SH-SY5Y (cell line): ENCODE measurements at regions not wholly inside any gene's neighbourhood (a gene's known extent, or its start where the extent isn't known, plus 50 kb on each side); places are given as distances from the start of the nearest gene placed in this dataset.

Experiments used
- GATA2 ChIP-seq: IDR thresholded peaks from 2 replicates; pipeline ENCODE4 v1.6.1; 2011; ENCODE audit warnings: mild to moderate bottlenecking, low read depth, low read length
- GATA3 ChIP-seq: IDR thresholded peaks from 2 replicates; pipeline ENCODE4 v1.6.1; 2011; ENCODE audit warnings: low read depth, mild to moderate bottlenecking, low read length, moderate library complexity

GRCh38 chr11:122040464-122040863, 75.6 kb downstream of the BLID start:
- TF ChIP-seq GATA2 (no peak), GATA3 (no peak)
